ENCODE measurements at regions not wholly inside any gene's neighbourhood (a gene's known extent, or its start where the extent isn't known, plus 50 kb on each side); places are given as distances from the start of the nearest gene placed in this dataset.

DNA sequence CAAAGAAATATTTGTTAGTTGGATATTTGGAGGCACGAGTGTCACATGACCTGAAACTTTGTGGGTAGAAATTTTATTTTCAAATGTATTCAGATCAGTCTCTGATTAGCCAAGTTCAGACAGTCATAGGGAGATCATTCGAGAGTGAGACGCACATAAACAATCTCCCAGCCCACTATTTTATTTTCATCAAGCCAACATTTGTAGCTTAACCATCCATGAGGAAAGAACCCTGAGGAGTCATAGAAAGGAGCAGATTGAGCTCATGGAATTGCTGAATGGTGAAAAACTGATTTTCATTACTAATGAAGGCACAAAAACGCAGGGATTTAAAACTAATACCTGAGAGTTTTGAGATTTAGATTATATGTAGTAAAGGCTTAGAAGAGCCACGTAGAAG, 548.7 kb downstream of the NSUN3 start:
- no peak for TF ChIP-seq YY1 (IDR thresholded peaks at IDR 0.05; ENCODE audit: insufficient read depth, insufficient read length)
- TF ChIP-seq ZNF274 (IDR thresholded peaks at IDR 0.05; ENCODE audit: low read depth, low read length), result no peak
- TF ChIP-seq SUZ12 (IDR thresholded peaks at IDR 0.05; ENCODE audit: extremely low read depth, insufficient read depth, insufficient read length), result no peak
